K562 (cell line): ENCODE measurements at regions not wholly inside any gene's neighbourhood (a gene's known extent, or its start where the extent isn't known, plus 50 kb on each side); places are given as distances from the start of the nearest gene placed in this dataset.

Experiments
- ATAC-seq: fragments of 200-7000 bp; cut with Tn5 transposase; 3 replicates; pipeline ENCODE4 v1.9.1; 2020; ENCODE audit warnings: moderate library complexity
- BruUV-seq: library from RNA; stranded (reverse); fragments of 400-500 nt; replicated peaks from 2 replicates; lab custom pipeline; 2021; lab: Mats Ljungman, UMichigan
- CTCF ChIA-PET: fragments of 300-600 bp; formaldehyde crosslinking; extraction: SDS; loops from one replicate; lab custom pipeline; 2021; ENCODE audit warnings: low intra/inter-chr PET ratio; lab: Yijun Ruan, JAX
- POLR2A ChIA-PET: fragments of 300-600, 350-650 bp; sonication (Branson Sonifier 250); formaldehyde crosslinking; extraction: SDS; loops from one replicate; lab custom pipeline; 2021; ENCODE audit warnings: antibody characterized with exemption, inconsistent platforms; lab: Yijun Ruan, JAX
- DNase-seq, 4 experiments: peaks; one replicate each; pipeline versions ENCODE4 v3.0.0 to v3.0.0-alpha.2; 2011 to 2018; ENCODE audit warnings: low spot score in 3 of 4, mixed read lengths in 3 of 4; ENCODE audit errors: extremely low read depth in 1 of 4
- FAIRE-seq: peaks from 2 replicates; lab custom pipeline; 2011; peaks lifted over from hg19 to GRCh38; lab: Jason Lieb, UNC
- H2AFZ ChIP-seq: 2 replicates; pipeline ENCODE4 v1.6.0; 2011; ENCODE audit warnings: low read depth, low read length, control low read depth, inconsistent platforms
- H3K27ac ChIP-seq: fragments of 200-600 bp; 3 replicates; pipeline ENCODE4 v1.8.0; 2011; ENCODE audit warnings: low read depth, mild to moderate bottlenecking, control low read depth, inconsistent platforms, low read length, moderate library complexity, mixed read lengths; ENCODE audit errors: extremely low read depth
- H3K27me3 ChIP-seq, 2 experiments: fragments of 300-600 bp in 1 of 2; 2 replicates in 1 of 2; 3 replicates in 1 of 2; pipeline versions ENCODE4 v1.6.0 to v1.8.0; 2011; ENCODE audit warnings: inconsistent platforms in 2 of 2, low read length in 2 of 2, mild to moderate bottlenecking in 1 of 2, mixed read lengths in 1 of 2, moderate library complexity in 1 of 2; ENCODE audit not compliant: control insufficient read depth in 2 of 2, insufficient read depth in 2 of 2
- H3K36me3 ChIP-seq: fragments of 300-600 bp; 3 replicates; pipeline ENCODE4 v1.8.0; 2011; ENCODE audit warnings: mild to moderate bottlenecking, low read length, inconsistent platforms; ENCODE audit not compliant: control insufficient read depth, insufficient read depth
- H3K4me1 ChIP-seq, 2 experiments: fragments of 200-600 bp in 1 of 2; replicated peaks in 1 of 2; 2 replicates in 1 of 2; 3 replicates in 1 of 2; pipeline versions ENCODE4 v1.5.1 to v1.8.0; 2011; ENCODE audit warnings: inconsistent platforms in 2 of 2, low read length in 2 of 2, mild to moderate bottlenecking in 1 of 2, mixed read lengths in 1 of 2, moderate library complexity in 1 of 2; ENCODE audit not compliant: control insufficient read depth in 2 of 2, insufficient read depth in 2 of 2
- H3K4me2 ChIP-seq: 2 replicates; pipeline ENCODE4 v1.6.1; 2011; ENCODE audit warnings: low read length, control low read depth, inconsistent platforms, mixed read lengths; ENCODE audit not compliant: insufficient read depth
- H3K4me3 ChIP-seq: fragments of 200-600 bp; sonication (generic), shearing (Covaris generic); 2 replicates; pipeline ENCODE4 v1.5.1; 2016; ENCODE audit warnings: control low read depth, inconsistent platforms
- H3K79me2 ChIP-seq: fragments of 200-600 bp; 3 replicates; pipeline ENCODE4 v1.8.0; 2011; ENCODE audit warnings: low read length, inconsistent platforms; ENCODE audit not compliant: control insufficient read depth, insufficient read depth
- H3K9ac ChIP-seq, 2 experiments: 2 replicates each; pipeline versions ENCODE4 v1.6.0 to v1.6.1; 2011; ENCODE audit warnings: low read depth in 2 of 2, low read length in 2 of 2, control low read depth in 1 of 2, inconsistent platforms in 1 of 2, mild to moderate bottlenecking in 1 of 2, mixed read lengths in 1 of 2; ENCODE audit not compliant: insufficient read depth in 1 of 2
- H3K9me1 ChIP-seq: one replicate; pipeline ENCODE4 v1.6.0; 2011; ENCODE audit warnings: inconsistent platforms, mild to moderate bottlenecking, low read length, moderate library complexity; ENCODE audit not compliant: control insufficient read depth, insufficient read depth
- H3K9me3 ChIP-seq: replicated peaks from 2 replicates; pipeline ENCODE4 v1.5.1; 2011; ENCODE audit warnings: low read depth, low read length, inconsistent platforms; ENCODE audit not compliant: control insufficient read depth, insufficient read depth
- H4K20me1 ChIP-seq: replicated peaks from 2 replicates; pipeline ENCODE4 v1.6.1; 2011; ENCODE audit warnings: low read length, inconsistent platforms, mixed read lengths; ENCODE audit not compliant: control insufficient read depth, insufficient read depth
- FOXO4 ChIP-seq: fragments of 450-650 bp; formaldehyde crosslinking; IDR thresholded peaks from 2 replicates; pipeline ENCODE4 v1.4.0; 2020; ENCODE audit warnings: mild to moderate bottlenecking, moderate library complexity
- GTF2B ChIP-seq: IDR thresholded peaks from 2 replicates; pipeline ENCODE4 v1.6.1; 2011; ENCODE audit not compliant: insufficient read length; ENCODE audit errors: extremely low read depth
- KAT2B ChIP-seq: IDR thresholded peaks from one replicate; pipeline ENCODE4 v1.6.1; 2012; ENCODE audit warnings: low read depth, mild to moderate bottlenecking, control low read depth, inconsistent platforms, low read length, moderate library complexity
- PHF20 ChIP-seq: fragments of 450-650 bp; IDR thresholded peaks from 2 replicates; pipeline ENCODE4 v1.6.1; 2018; ENCODE audit not compliant: partially characterized antibody
- PKNOX1 ChIP-seq: fragments of 450-650 bp; IDR thresholded peaks from 2 replicates; pipeline ENCODE4 v1.6.1; 2016
- SUPT5H ChIP-seq: fragments of 450-650 bp; IDR thresholded peaks from 2 replicates; pipeline ENCODE4 v1.6.1; 2016
- YBX1 ChIP-seq: fragments of 450-650 bp; IDR thresholded peaks from 2 replicates; pipeline ENCODE4 v1.7.1; 2016; ENCODE audit warnings: mild to moderate bottlenecking
- ZBTB40 ChIP-seq, 2 experiments: fragments of 450-650 bp in 1 of 2; sonication (generic) in 1 of 2; formaldehyde crosslinking in 1 of 2; IDR thresholded peaks; 2 replicates each; pipeline versions ENCODE4 v1.7.1 to v1.9.0; 2016 to 2022; ENCODE audit warnings: inconsistent platforms in 1 of 2, mild to moderate bottlenecking in 1 of 2, missing genetic modification reagents in 1 of 2
- WGBS: fragments of 100-300 bp; shearing (Covaris generic); methylation state at CpG from one replicate; pipeline ENCODE4 v1.1.6; 2016; ENCODE audit warnings: low coverage, mixed read lengths; ENCODE audit not compliant: insufficient coverage; ENCODE audit errors: missing lambda C conversion rate; 5-methylcytosine and 5-hydroxymethylcytosine counted together
- in situ Hi-C: fragments of 300-500 bp; cut with MboI; formaldehyde crosslinking; loops from 4 replicates; pipeline ENCODE4 v1.15.0; 2018; ENCODE audit warnings: inconsistent platforms, mixed read lengths
- intact Hi-C: fragments of 100-400 bp; cut with micrococcal nuclease; formaldehyde crosslinking; loops from 2 replicates; pipeline ENCODE4 v1.14.2; 2022

GRCh38 chr20:41693136-41693979 is 75.2 kb upstream of the CHD6 start:
- Histone ChIP-seq H3K4me3 (peak overlapping the region; percentile 59), H3K9ac (peak overlapping the region; percentile 79 to 91), H3K9me1 (no peaks in the 10 kb centered on the region), H3K9me3 (no peaks in the 10 kb centered on the region), H3K27ac (peak overlapping the region; percentile 93), H2AFZ (peak overlapping the region; percentile 96), H3K4me2 (peak overlapping the region; percentile 96), H3K27me3 (no peaks in the 10 kb centered on the region), H3K4me1 (peaks cover 29 to 59% of the 10 kb centered on the region in 2 experiments), H3K79me2 (peaks cover 5% of the 10 kb centered on the region; the same call in 1 of the 3 replicates), H4K20me1 (no peaks in the 10 kb centered on the region), H3K36me3 (no peaks in the 10 kb centered on the region)
- FAIRE-seq (peak; percentile 86), DNase-seq (peak; percentile 64 to 90 (median 66)), ATAC-seq (peak; percentile 77)
- POLR2A ChIA-PET, result interaction anchor here (0.6 to 3.4 kb wide), 10 partner anchors 10 to 353 kb away, joined by 3 to 15 read pairs (median 4); partner anchors contain the start of genes CHD6 and LPIN3
- CTCF ChIA-PET, result no interaction called here
- intact Hi-C loops, result loop anchor here (5.0 kb wide), 1 partner anchor 76 kb away; the partner anchor contains the start of gene CHD6
- BruUV-seq, result TSS peak; percentile 96
- 21% methylated on average over 31 of the region's 33 CpGs for WGBS
- in situ Hi-C loops, result no loop called here
- TF ChIP-seq ZBTB40 (IDR thresholded peaks at IDR 0.05) (peak; percentile 97), ZBTB40 (CRISPR knock-in tag; IDR thresholded peaks at IDR 0.05) (no peak), KAT2B (no peak), PHF20 (peak; percentile 91), YBX1 (no peak), GTF2B (no peak), PKNOX1 (peak; percentile 5; the same call in 1 of the 2 replicates), SUPT5H (peak; percentile 64), FOXO4 (CRISPR knock-in tag) (no peak)
